Adrenal gland (tissue), 9 donors: ENCODE measurements at regions not wholly inside any gene's neighbourhood (a gene's known extent, or its start where the extent isn't known, plus 50 kb on each side); places are given as distances from the start of the nearest gene placed in this dataset.
"Not testable (repeated sequence)": the region's sequence is repeated elsewhere in the genome, so short reads cannot be mapped to it uniquely, and the experiment has no call there.

Source experiments
- DNase-seq, 7 donors: peaks; one replicate each; pipeline ENCODE4 v3.0.0-alpha.2; 2019 to 2020
- H3K27ac ChIP-seq, 5 donors: fragments of 200-600 bp; sonication (generic) in 4 of 5; 1 replicate in 3 of 5; 2 replicates in 2 of 5; pipeline versions ENCODE4 v1.5.1 to v1.8.0; 2016 to 2020; ENCODE audit warnings: mild to moderate bottlenecking in 1 of 5
- H3K27me3 ChIP-seq: fragments of 200-600 bp; 2 replicates; pipeline ENCODE4 v1.8.0; 2021
- H3K36me3 ChIP-seq, 2 donors: fragments of 200-600 bp; replicated peaks in 1 of 2; 1 replicate in 1 of 2; 2 replicates in 1 of 2; pipeline versions ENCODE4 v1.5.1 to v1.8.0; 2018 to 2022
- H3K4me1 ChIP-seq, 2 donors: fragments of 200-600 bp; replicated peaks in 1 of 2; 1 replicate in 1 of 2; 2 replicates in 1 of 2; pipeline versions ENCODE4 v1.5.1 to v1.8.0; 2018 to 2021
- H3K4me3 ChIP-seq, 4 donors: fragments of 200-600 bp; sonication (generic) in 3 of 4; one replicate each; pipeline ENCODE4 v1.5.1; 2016 to 2018
- H3K9me3 ChIP-seq, 3 donors: fragments of 200-600 bp; sonication (generic) in 1 of 3; replicated peaks in 1 of 3; 1 replicate in 2 of 3; 2 replicates in 1 of 3; pipeline versions ENCODE4 v1.5.1 to v1.8.0; 2016 to 2021
- POLR2A ChIP-seq, 2 donors: fragments of 450-650 bp; IDR thresholded peaks; one replicate each; pipeline ENCODE4 v1.6.1; 2017; ENCODE audit warnings: antibody characterized with exemption in 2 of 2, mild to moderate bottlenecking in 2 of 2, moderate library complexity in 1 of 2
- WGBS, 4 donors: extraction: QIAGEN DNeasy Blood & Tissue Kit in 2 of 4; methylation state at CpG; one replicate each; pipeline versions ENCODE4 v1.1.5 to v1.1.7; 2013 to 2017; 5-methylcytosine and 5-hydroxymethylcytosine counted together
- intact Hi-C, 2 donors: fragments of 100-400 bp; cut with DNase I; formaldehyde crosslinking; loops; one replicate each; pipeline versions ENCODE4 v1.14.1 to v1.15.0; 2022 to 2023
- TF ChIP-seq, protein P1 (sequence below), 6 experiments: fragments of 450-650 bp in 4 of 6; fragments of 200-600 bp in 2 of 6; sonication (generic) in 1 of 6; IDR thresholded peaks; 1 replicate in 5 of 6; 2 replicates in 1 of 6; pipeline versions ENCODE4 v1.5.1 to v1.8.0; 2016 to 2021; ENCODE audit warnings: antibody characterized with exemption in 6 of 6, mild to moderate bottlenecking in 2 of 6, moderate library complexity in 1 of 6
- donor health status: healthy with polysubstance abuse.
- donor health status: Bipolar disorder and iron deficiency.
- donor health status: DM: yes; HTN: yes; CAD: no.
- donor health status: DM: no; HTN: no; CAD: no.
- donor health status: DM: no; HTN: no; CAD: no.

DNA sequence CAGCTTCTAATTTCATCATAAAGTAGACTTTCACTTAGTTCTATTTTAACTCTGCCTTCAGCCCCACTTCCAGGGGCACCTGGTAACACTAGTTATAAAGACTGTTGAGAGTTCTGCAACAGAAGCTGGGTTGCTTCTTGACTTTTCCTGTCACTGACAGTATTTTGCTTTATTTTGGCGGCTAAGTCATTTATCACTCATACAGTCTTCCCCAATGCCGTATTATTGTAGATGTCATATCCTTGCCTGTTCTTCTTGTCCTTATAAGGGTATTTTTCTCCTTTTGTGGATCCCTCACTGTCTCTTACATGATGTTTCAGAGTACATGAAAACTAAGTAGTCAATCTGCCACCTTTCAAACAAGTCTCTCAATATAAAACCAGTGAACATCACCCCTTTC, 369.0 kb upstream of the PPP2R3A start:
- Histone ChIP-seq H3K4me1 (no peaks in the 10 kb centered on the region), H3K36me3 (no peaks in the 10 kb centered on the region), H3K4me3 (no peak overlapping the region), H3K9me3 (no peaks in the 10 kb centered on the region), H3K27ac (no peak overlapping the region), H3K27me3 (no peaks in the 10 kb centered on the region)
- no peak for DNase-seq
- no peak for TF ChIP-seq POLR2A (IDR thresholded peaks at IDR 0.05)
- TF ChIP-seq, protein P1, sequence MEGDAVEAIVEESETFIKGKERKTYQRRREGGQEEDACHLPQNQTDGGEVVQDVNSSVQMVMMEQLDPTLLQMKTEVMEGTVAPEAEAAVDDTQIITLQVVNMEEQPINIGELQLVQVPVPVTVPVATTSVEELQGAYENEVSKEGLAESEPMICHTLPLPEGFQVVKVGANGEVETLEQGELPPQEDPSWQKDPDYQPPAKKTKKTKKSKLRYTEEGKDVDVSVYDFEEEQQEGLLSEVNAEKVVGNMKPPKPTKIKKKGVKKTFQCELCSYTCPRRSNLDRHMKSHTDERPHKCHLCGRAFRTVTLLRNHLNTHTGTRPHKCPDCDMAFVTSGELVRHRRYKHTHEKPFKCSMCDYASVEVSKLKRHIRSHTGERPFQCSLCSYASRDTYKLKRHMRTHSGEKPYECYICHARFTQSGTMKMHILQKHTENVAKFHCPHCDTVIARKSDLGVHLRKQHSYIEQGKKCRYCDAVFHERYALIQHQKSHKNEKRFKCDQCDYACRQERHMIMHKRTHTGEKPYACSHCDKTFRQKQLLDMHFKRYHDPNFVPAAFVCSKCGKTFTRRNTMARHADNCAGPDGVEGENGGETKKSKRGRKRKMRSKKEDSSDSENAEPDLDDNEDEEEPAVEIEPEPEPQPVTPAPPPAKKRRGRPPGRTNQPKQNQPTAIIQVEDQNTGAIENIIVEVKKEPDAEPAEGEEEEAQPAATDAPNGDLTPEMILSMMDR (IDR thresholded peaks at IDR 0.05), result no peak
- 58 to 80% (median 61%) methylated on average over 2 of the region's 2 CpGs for WGBS, 4 donors
- intact Hi-C loops, result no loop called here

DNA sequence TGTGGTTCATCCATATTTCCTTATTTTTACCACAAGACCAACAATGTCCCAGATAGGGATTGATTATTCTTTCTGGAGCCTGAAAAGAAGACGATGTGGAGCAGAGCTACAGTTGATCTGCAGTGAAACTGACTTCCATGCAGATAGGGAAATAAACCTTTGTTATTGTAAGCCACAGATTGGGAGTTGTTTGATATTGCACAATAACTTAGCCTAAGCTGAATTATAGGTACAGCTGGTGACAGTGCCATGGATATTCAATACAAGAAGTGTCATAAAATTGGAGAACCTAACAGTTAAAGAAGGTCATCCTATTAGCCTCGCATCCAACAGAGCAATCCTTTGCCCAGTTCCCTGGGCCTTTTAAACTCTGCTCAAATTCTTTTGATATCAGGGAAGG, 367.7 kb upstream of the PPP2R3A start:
- Histone ChIP-seq H3K36me3 (no peaks in the 10 kb centered on the region), H3K9me3 (no peaks in the 10 kb centered on the region), H3K4me1 (no peaks in the 10 kb centered on the region), H3K27ac (no peak overlapping the region), H3K4me3 (no peak overlapping the region), H3K27me3 (no peaks in the 10 kb centered on the region)
- DNase-seq, result no peak
- 58 to 76% (median 65%) methylated on average over 2 of the region's 2 CpGs for WGBS, 4 donors
- intact Hi-C loops, result no loop called here
- TF ChIP-seq POLR2A (IDR thresholded peaks at IDR 0.05), result no peak
- TF ChIP-seq, protein P1 (IDR thresholded peaks at IDR 0.05), result no peak

DNA sequence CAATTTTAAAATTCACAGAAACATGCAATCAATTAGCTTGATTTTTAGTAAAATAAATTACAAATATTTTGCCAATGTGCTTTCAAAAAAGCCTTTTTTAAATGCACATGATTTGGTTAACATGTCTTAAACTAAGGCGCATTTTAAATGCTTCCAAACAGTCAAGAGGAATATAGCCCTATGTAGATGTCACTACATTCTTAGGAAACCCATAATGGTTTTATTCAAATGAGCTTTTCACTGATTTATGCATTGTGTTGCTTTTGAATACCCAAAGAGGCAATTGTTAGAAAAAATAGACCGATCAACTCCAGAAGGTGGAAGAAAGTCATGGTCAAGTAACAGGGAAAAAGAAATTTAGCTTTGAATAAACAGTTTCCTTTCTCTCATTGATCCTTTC, 366.9 kb upstream of the PPP2R3A start:
- no peak overlapping the region for H3K27ac ChIP-seq

DNA sequence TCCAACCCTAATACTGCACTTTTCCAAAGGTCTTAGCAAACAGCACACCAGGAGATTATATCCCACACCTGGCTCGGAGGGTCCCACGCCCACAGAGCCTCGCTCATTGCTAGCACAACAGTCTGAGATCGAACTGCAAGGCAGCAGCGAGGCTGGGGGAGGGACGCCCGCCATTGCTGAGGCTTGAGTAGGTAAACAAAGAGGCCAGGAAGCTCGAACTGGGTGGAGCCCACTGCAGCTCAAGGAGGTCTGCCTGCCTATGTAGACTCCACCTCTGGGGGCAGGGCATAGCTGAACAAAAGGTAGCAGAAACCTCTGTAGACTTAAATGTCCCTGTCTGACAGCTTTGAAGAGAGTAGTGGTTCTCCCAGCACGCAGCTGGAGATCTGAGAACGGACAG, 361.0 kb upstream of the PPP2R3A start:
- 60 to 88% (median 76%) methylated on average over 2 to 10 of the region's 10 CpGs for WGBS, 4 donors
- H3K4me3 ChIP-seq, H3K27me3 ChIP-seq, DNase-seq, H3K36me3 ChIP-seq, H3K27ac ChIP-seq, H3K9me3 ChIP-seq, H3K4me1 ChIP-seq, intact Hi-C loops: not testable (repeated sequence)

More for the DNA sequence above, 366.9 kb upstream of the PPP2R3A start:
- no peaks in the 10 kb centered on the region for H3K4me1 ChIP-seq
- no peaks in the 10 kb centered on the region for H3K27me3 ChIP-seq
- WGBS, 4 donors, result 74 to 83% (median 78%) methylated on average over 2 of the region's 2 CpGs
- DNase-seq, result no peak
- H3K36me3 ChIP-seq, result no peaks in the 10 kb centered on the region
- intact Hi-C loops, result no loop called here
- no peak overlapping the region for H3K4me3 ChIP-seq
- no peak for TF ChIP-seq POLR2A (IDR thresholded peaks at IDR 0.05)
- TF ChIP-seq, protein P1 (IDR thresholded peaks at IDR 0.05), result no peak
- no peaks in the 10 kb centered on the region for H3K9me3 ChIP-seq

DNA sequence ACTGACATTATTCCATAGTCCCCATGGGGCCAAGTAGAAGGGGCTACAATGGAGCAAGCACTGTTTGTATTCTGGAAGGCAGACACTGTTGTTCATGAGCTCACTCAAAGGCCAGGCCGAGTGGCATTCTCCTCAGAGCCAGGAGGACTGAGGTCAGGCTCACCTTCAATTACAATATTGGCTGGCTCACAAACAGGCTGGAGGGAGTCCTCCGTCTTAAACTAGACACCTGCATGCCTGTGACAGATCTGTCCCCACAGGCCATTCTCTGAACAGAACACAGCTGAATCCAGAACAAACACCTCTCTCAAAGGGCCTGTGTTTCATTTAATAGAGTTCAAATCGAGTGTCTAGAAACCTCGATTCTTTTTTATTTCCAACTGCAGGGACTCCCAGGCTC, 347.4 kb upstream of the PPP2R3A start:
- Histone ChIP-seq H3K36me3 (no peaks in the 10 kb centered on the region), H3K27me3 (no peaks in the 10 kb centered on the region), H3K4me1 (no peaks in the 10 kb centered on the region), H3K27ac (no peak overlapping the region), H3K4me3 (no peak overlapping the region), H3K9me3 (no peaks in the 10 kb centered on the region)
- TF ChIP-seq, protein P1 (IDR thresholded peaks at IDR 0.05), result no peak
- no peak for TF ChIP-seq POLR2A (IDR thresholded peaks at IDR 0.05)
- intact Hi-C loops, result no loop called here
- 66 to 78% (median 77%) methylated on average over 2 to 4 of the region's 4 CpGs for WGBS, 4 donors
- DNase-seq, result peak in 1 of 7 donors; percentile 66
